Right lobe of liver (tissue), 6 donors: ENCODE measurements at regions not wholly inside any gene's neighbourhood (a gene's known extent, or its start where the extent isn't known, plus 50 kb on each side); places are given as distances from the start of the nearest gene placed in this dataset.

Source experiments
- ATAC-seq, 4 donors: fragments of 200-7000 bp; cut with Tn5 transposase; one replicate each; pipeline ENCODE4 v1.9.1; 2020; ENCODE audit warnings: mild to moderate bottlenecking in 4 of 4, moderate library complexity in 4 of 4
- DNase-seq, 3 donors: peaks; one replicate each; pipeline ENCODE4 v3.0.0-alpha.2; 2020
- H3K27ac ChIP-seq, 3 donors: fragments of 200-600 bp; one replicate each; pipeline ENCODE4 v1.8.0; 2022
- H3K27me3 ChIP-seq, 2 donors: fragments of 200-600 bp; one replicate each; pipeline ENCODE4 v1.8.0; 2022
- H3K36me3 ChIP-seq, 4 donors: fragments of 200-600 bp; sonication (generic) in 1 of 4; one replicate each; pipeline versions ENCODE4 v1.5.1 to v1.8.0; 2017 to 2022; ENCODE audit warnings: control low read depth in 1 of 4
- H3K4me1 ChIP-seq, 4 donors: fragments of 200-600 bp; sonication (generic) in 1 of 4; one replicate each; pipeline versions ENCODE4 v1.5.1 to v1.8.0; 2017 to 2022; ENCODE audit warnings: control low read depth in 1 of 4
- H3K4me3 ChIP-seq, 3 donors: fragments of 200-600 bp; one replicate each; pipeline ENCODE4 v1.8.0; 2022
- H3K9me3 ChIP-seq, 4 donors: fragments of 200-600 bp; sonication (generic) in 1 of 4; one replicate each; pipeline versions ENCODE4 v1.5.1 to v1.8.0; 2017 to 2022; ENCODE audit warnings: control low read depth in 1 of 4
- POLR2A ChIP-seq: fragments of 450-650 bp; IDR thresholded peaks from one replicate; pipeline ENCODE4 v1.6.1; 2017; ENCODE audit warnings: antibody characterized with exemption, mild to moderate bottlenecking
- whole genome bisulfite sequencing: methylation state at CpG from one replicate; pipeline ENCODE4 v1.1.6; 2018; ENCODE audit warnings: low coverage, low lambda C conversion rate; ENCODE audit not compliant: insufficient coverage; ENCODE audit errors: missing lambda C conversion rate; 5-methylcytosine and 5-hydroxymethylcytosine counted together
- intact Hi-C, 2 donors: fragments of 100-400 bp; cut with DNase I; formaldehyde crosslinking; loops; one replicate each; pipeline versions ENCODE4 v1.11.2 to v1.14.1; 2022
- TF ChIP-seq, protein P1 (sequence below), 4 donors: fragments of 200-600 bp in 3 of 4; fragments of 450-650 bp in 1 of 4; IDR thresholded peaks; one replicate each; pipeline versions ENCODE4 v1.5.1 to v1.8.0; 2016 to 2022; ENCODE audit warnings: antibody characterized with exemption in 4 of 4, mild to moderate bottlenecking in 2 of 4
- donor health status: DM: no; HTN: yes; CAD: no.
- donor health status: DM: no; HTN: no; CAD: no.
- donor health status: DM: no; HTN: no; CAD: no.
- donor health status: DM: no; HTN: yes; CAD: no.
- donor health status: DM: no; HTN: yes; CAD: no.

GRCh38 chr6:19083801-19084200, 696.7 kb downstream of the RNF144B start:
- TF ChIP-seq, protein P1, sequence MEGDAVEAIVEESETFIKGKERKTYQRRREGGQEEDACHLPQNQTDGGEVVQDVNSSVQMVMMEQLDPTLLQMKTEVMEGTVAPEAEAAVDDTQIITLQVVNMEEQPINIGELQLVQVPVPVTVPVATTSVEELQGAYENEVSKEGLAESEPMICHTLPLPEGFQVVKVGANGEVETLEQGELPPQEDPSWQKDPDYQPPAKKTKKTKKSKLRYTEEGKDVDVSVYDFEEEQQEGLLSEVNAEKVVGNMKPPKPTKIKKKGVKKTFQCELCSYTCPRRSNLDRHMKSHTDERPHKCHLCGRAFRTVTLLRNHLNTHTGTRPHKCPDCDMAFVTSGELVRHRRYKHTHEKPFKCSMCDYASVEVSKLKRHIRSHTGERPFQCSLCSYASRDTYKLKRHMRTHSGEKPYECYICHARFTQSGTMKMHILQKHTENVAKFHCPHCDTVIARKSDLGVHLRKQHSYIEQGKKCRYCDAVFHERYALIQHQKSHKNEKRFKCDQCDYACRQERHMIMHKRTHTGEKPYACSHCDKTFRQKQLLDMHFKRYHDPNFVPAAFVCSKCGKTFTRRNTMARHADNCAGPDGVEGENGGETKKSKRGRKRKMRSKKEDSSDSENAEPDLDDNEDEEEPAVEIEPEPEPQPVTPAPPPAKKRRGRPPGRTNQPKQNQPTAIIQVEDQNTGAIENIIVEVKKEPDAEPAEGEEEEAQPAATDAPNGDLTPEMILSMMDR (IDR thresholded peaks at IDR 0.05), result no peak
- TF ChIP-seq POLR2A, result no peak
- no peaks in the 10 kb centered on the region for H3K9me3 ChIP-seq
- H3K27me3 ChIP-seq, result no peaks in the 10 kb centered on the region
- no peak overlapping the region for H3K27ac ChIP-seq
- H3K4me3 ChIP-seq, result no peak overlapping the region
- intact Hi-C loops, result no loop called here
- DNase-seq, result no peak
- H3K36me3 ChIP-seq, result no peaks in the 10 kb centered on the region
- no peaks in the 10 kb centered on the region for H3K4me1 ChIP-seq
- ATAC-seq, result no peak
- 19% methylated on average over 1 of the region's 1 CpG for WGBS

- WGBS, result 30% methylated on average over 4 of the region's 4 CpGs
- no peak for TF ChIP-seq POLR2A
- TF ChIP-seq, protein P1 (IDR thresholded peaks at IDR 0.05), result no peak
- no peaks in the 10 kb centered on the region for H3K27me3 ChIP-seq
- no peaks in the 10 kb centered on the region for H3K4me1 ChIP-seq
- no peaks in the 10 kb centered on the region for H3K9me3 ChIP-seq
- DNase-seq (no peak), ATAC-seq (no peak)
- intact Hi-C loops, result no loop called here
- H3K27ac ChIP-seq, result no peak overlapping the region
- H3K4me3 ChIP-seq, result no peak overlapping the region
- no peaks in the 10 kb centered on the region for H3K36me3 ChIP-seq
Observed at GRCh38 chr6:19086480-19086879, 699.3 kb downstream of the RNF144B start.

- Histone ChIP-seq H3K27ac (no peak overlapping the region), H3K36me3 (no peaks in the 10 kb centered on the region), H3K27me3 (no peaks in the 10 kb centered on the region), H3K4me3 (no peak overlapping the region), H3K4me1 (no peaks in the 10 kb centered on the region), H3K9me3 (no peaks in the 10 kb centered on the region)
- 71% methylated on average over 1 of the region's 1 CpG for WGBS
- TF ChIP-seq, protein P1 (IDR thresholded peaks at IDR 0.05), result no peak
- no peak for TF ChIP-seq POLR2A
- intact Hi-C loops, result no loop called here
- DNase-seq, result no peak
- no peak for ATAC-seq
Observed at GRCh38 chr6:19087296-19087695, 700.1 kb downstream of the RNF144B start.

GRCh38 chr6:19087897-19088296, 700.7 kb downstream of the RNF144B start:
- intact Hi-C loops, result no loop called here
- Histone ChIP-seq H3K27me3 (no peaks in the 10 kb centered on the region), H3K27ac (no peak overlapping the region), H3K4me1 (no peaks in the 10 kb centered on the region), H3K36me3 (no peaks in the 10 kb centered on the region), H3K9me3 (no peaks in the 10 kb centered on the region), H3K4me3 (no peak overlapping the region)
- WGBS, result 40% methylated on average over 1 of the region's 1 CpG
- no peak for DNase-seq
- TF ChIP-seq, protein P1 (IDR thresholded peaks at IDR 0.05), result no peak
- TF ChIP-seq POLR2A, result no peak
- ATAC-seq, result no peak

DNA sequence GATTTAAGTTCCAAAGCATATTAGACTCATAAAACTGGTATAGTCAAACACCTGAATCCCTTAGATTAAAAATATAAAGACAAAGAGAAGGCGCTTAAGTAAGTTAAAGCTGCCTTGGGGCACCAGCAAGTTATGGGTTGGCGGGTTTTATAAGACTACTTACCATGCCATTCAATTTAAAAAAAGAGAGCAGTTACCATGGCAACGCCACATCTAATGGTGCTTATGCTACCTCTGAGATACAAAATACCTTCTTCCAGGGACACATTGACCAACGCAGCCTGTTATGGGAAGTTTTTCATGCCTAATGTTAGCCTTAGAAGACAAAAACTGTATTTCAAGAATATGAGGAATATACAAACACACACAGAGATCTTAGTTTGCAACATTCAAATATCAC, 713.6 kb downstream of the RNF144B start:
- Histone ChIP-seq H3K36me3 (no peaks in the 10 kb centered on the region), H3K4me1 (no peaks in the 10 kb centered on the region), H3K27me3 (no peaks in the 10 kb centered on the region), H3K4me3 (no peak overlapping the region), H3K27ac (no peak overlapping the region), H3K9me3 (no peaks in the 10 kb centered on the region)
- DNase-seq (no peak), ATAC-seq (no peak)
- 56% methylated on average over 4 of the region's 4 CpGs for WGBS
- intact Hi-C loops, result no loop called here
- TF ChIP-seq, protein P1 (IDR thresholded peaks at IDR 0.05), result no peak
- TF ChIP-seq POLR2A, result no peak
